ENCODE measurements at regions not wholly inside any gene's neighbourhood (a gene's known extent, or its start where the extent isn't known, plus 50 kb on each side); places are given as distances from the start of the nearest gene placed in this dataset.

DNA sequence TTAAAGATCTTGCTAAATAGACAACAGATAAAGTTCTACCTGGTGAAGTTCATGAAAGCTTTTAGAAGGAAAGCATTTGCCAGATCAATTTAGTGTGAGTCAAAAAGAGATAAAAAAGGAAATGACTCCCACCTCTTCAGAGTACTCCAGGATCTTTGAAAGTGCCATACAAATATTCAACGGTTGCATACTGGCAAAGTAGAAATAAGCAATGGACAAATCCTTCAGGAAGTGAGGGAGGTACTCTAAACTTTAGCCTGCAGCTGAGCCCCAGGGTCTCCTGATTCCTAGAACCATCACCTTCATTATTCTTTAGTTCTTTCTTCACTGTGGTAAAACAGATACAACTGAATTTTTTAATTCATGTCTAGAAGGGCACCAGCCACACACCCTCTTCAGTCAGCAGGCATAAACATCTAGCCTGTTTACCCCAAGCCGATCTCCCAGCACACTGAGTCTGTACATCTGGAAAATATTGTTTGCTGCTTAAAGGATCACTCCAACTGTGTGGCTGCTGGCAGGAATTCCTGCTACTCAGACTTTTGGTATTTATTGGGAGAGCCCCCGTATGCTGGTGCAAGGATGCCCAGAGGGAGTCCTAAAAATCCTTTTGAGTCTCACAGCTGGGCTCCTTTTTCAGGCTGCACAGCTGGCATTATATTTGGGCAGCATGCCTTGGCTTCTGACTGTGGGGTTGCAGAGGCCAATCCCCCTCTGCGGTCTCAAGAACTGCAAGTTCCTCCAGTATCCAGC, 72.3 kb upstream of the SESTD1 start:
- TF ChIP-seq POLR2A (IDR thresholded peaks at IDR 0.05; ENCODE audit: low read depth, low read length) (no peak), POLR2AphosphoS5 (IDR thresholded peaks at IDR 0.05; ENCODE audit: low read depth, low read length) (no peak)

All from GM12892 (cell line).